ENCODE measurements at regions not wholly inside any gene's neighbourhood (a gene's known extent, or its start where the extent isn't known, plus 50 kb on each side); places are given as distances from the start of the nearest gene placed in this dataset.

GRCh38 chr13:99027661-99028425, 50.0 kb upstream of the DOCK9 start:
- Histone ChIP-seq H3K27ac (no peak overlapping the region), H3K4me3 (no peak overlapping the region), H3K27me3 (no peaks in the 10 kb centered on the region), H3K4me1 (peaks cover 9% of the 10 kb centered on the region; the same call in 1 of the 2 replicates), H3K9me3 (replicated peaks) (no peaks in the 10 kb centered on the region), H3K36me3 (no peaks in the 10 kb centered on the region)
- DNase-seq: no peak

GRCh38 chr13:99028890-99029289, 51.0 kb upstream of the DOCK9 start:
- H3K36me3 ChIP-seq: no peaks in the 10 kb centered on the region
- H3K9me3 ChIP-seq (replicated peaks): no peaks in the 10 kb centered on the region
- no peak overlapping the region for H3K4me3 ChIP-seq
- DNase-seq: peak; percentile 68 to 79
- no peaks in the 10 kb centered on the region for H3K27me3 ChIP-seq
- H3K27ac ChIP-seq: no peak overlapping the region
- peaks cover 9% of the 10 kb centered on the region; the same call in 1 of the 2 replicates for H3K4me1 ChIP-seq

- H3K9me3 ChIP-seq (replicated peaks): no peaks in the 10 kb centered on the region
- H3K27ac ChIP-seq: no peak overlapping the region
- H3K36me3 ChIP-seq: no peaks in the 10 kb centered on the region
- peaks cover 9% of the 10 kb centered on the region; the same call in 1 of the 2 replicates for H3K4me1 ChIP-seq
- no peaks in the 10 kb centered on the region for H3K27me3 ChIP-seq
- no peak overlapping the region for H3K4me3 ChIP-seq
- DNase-seq: no peak
Observed at GRCh38 chr13:99029576-99029975, 51.7 kb upstream of the DOCK9 start.

- Histone ChIP-seq H3K9me3 (replicated peaks) (no peaks in the 10 kb centered on the region), H3K36me3 (no peaks in the 10 kb centered on the region), H3K4me1 (peaks cover 9% of the 10 kb centered on the region; the same call in 1 of the 2 replicates), H3K27me3 (no peaks in the 10 kb centered on the region), H3K4me3 (no peak overlapping the region), H3K27ac (no peak overlapping the region)
- DNase-seq: no peak
Observed at GRCh38 chr13:99030326-99030725, 52.5 kb upstream of the DOCK9 start.

GRCh38 chr13:99031832-99032231, 54.0 kb upstream of the DOCK9 start:
- no peaks in the 10 kb centered on the region for H3K9me3 ChIP-seq (replicated peaks)
- H3K4me3 ChIP-seq: no peak overlapping the region
- H3K27ac ChIP-seq: no peak overlapping the region
- no peak for DNase-seq
- H3K36me3 ChIP-seq: no peaks in the 10 kb centered on the region
- peaks cover 9% of the 10 kb centered on the region; the same call in 1 of the 2 replicates for H3K4me1 ChIP-seq
- H3K27me3 ChIP-seq: no peaks in the 10 kb centered on the region

- H3K27me3 ChIP-seq: no peaks in the 10 kb centered on the region
- H3K4me1 ChIP-seq: peaks cover 7% of the 10 kb centered on the region; the same call in 1 of the 2 replicates
- no peaks in the 10 kb centered on the region for H3K9me3 ChIP-seq (replicated peaks)
- H3K27ac ChIP-seq: no peak overlapping the region
- DNase-seq: peak in 1 of 2 experiments; percentile 69
- H3K36me3 ChIP-seq: no peaks in the 10 kb centered on the region
- H3K4me3 ChIP-seq: no peak overlapping the region
Observed at GRCh38 chr13:99033814-99034213, 56.0 kb upstream of the DOCK9 start.

- H3K4me3 ChIP-seq: no peak overlapping the region
- H3K36me3 ChIP-seq: no peaks in the 10 kb centered on the region
- no peaks in the 10 kb centered on the region for H3K9me3 ChIP-seq (replicated peaks)
- H3K4me1 ChIP-seq: peaks cover 7% of the 10 kb centered on the region; the same call in 1 of the 2 replicates
- H3K27me3 ChIP-seq: no peaks in the 10 kb centered on the region
- DNase-seq: no peak
- no peak overlapping the region for H3K27ac ChIP-seq
Observed at GRCh38 chr13:99034333-99035085, 56.6 kb upstream of the DOCK9 start.

GRCh38 chr13:99035715-99036114, 57.9 kb upstream of the DOCK9 start:
- Histone ChIP-seq H3K27me3 (no peaks in the 10 kb centered on the region), H3K27ac (no peak overlapping the region), H3K4me3 (no peak overlapping the region), H3K9me3 (replicated peaks) (no peaks in the 10 kb centered on the region), H3K4me1 (peaks cover 7% of the 10 kb centered on the region; the same call in 1 of the 2 replicates), H3K36me3 (no peaks in the 10 kb centered on the region)
- no peak for DNase-seq

- Histone ChIP-seq H3K27ac (no peak overlapping the region), H3K27me3 (no peaks in the 10 kb centered on the region), H3K36me3 (no peaks in the 10 kb centered on the region), H3K4me3 (no peak overlapping the region), H3K4me1 (no peaks in the 10 kb centered on the region), H3K9me3 (replicated peaks) (no peaks in the 10 kb centered on the region)
- DNase-seq: no peak
Observed at GRCh38 chr13:99037756-99038155, 59.9 kb upstream of the DOCK9 start.

GRCh38 chr13:99039718-99040280, 61.9 kb upstream of the DOCK9 start:
- no peaks in the 10 kb centered on the region for H3K9me3 ChIP-seq (replicated peaks)
- H3K27ac ChIP-seq: no peak overlapping the region
- DNase-seq: no peak

GRCh38 chr13:99040536-99041131, 62.8 kb upstream of the DOCK9 start:
- no peaks in the 10 kb centered on the region for H3K9me3 ChIP-seq (replicated peaks)
- no peaks in the 10 kb centered on the region for H3K4me1 ChIP-seq
- DNase-seq: no peak
- no peak overlapping the region for H3K27ac ChIP-seq
- H3K27me3 ChIP-seq: no peaks in the 10 kb centered on the region
- no peak overlapping the region for H3K4me3 ChIP-seq
- no peaks in the 10 kb centered on the region for H3K36me3 ChIP-seq

More at GRCh38 chr13:99039718-99040280, 61.9 kb upstream of the DOCK9 start:
- H3K4me3 ChIP-seq: no peak overlapping the region
- H3K27me3 ChIP-seq: no peaks in the 10 kb centered on the region
- no peaks in the 10 kb centered on the region for H3K36me3 ChIP-seq
- no peaks in the 10 kb centered on the region for H3K4me1 ChIP-seq

- H3K9me3 ChIP-seq (replicated peaks): no peaks in the 10 kb centered on the region
Observed at GRCh38 chr13:99041337-99041736, 63.5 kb upstream of the DOCK9 start.

GRCh38 chr13:99041788-99042187, 63.9 kb upstream of the DOCK9 start:
- DNase-seq: no peak
- no peak overlapping the region for H3K27ac ChIP-seq
- H3K9me3 ChIP-seq (replicated peaks): no peaks in the 10 kb centered on the region
- no peaks in the 10 kb centered on the region for H3K4me1 ChIP-seq
- no peak overlapping the region for H3K4me3 ChIP-seq
- H3K36me3 ChIP-seq: no peaks in the 10 kb centered on the region
- no peaks in the 10 kb centered on the region for H3K27me3 ChIP-seq

More at GRCh38 chr13:99041337-99041736, 63.5 kb upstream of the DOCK9 start:
- H3K4me3 ChIP-seq: no peak overlapping the region
- H3K4me1 ChIP-seq: no peaks in the 10 kb centered on the region
- no peaks in the 10 kb centered on the region for H3K36me3 ChIP-seq
- no peak overlapping the region for H3K27ac ChIP-seq
- no peak for DNase-seq
- no peaks in the 10 kb centered on the region for H3K27me3 ChIP-seq

GRCh38 chr13:99042521-99043250, 64.8 kb upstream of the DOCK9 start:
- H3K36me3 ChIP-seq: no peaks in the 10 kb centered on the region
- DNase-seq: no peak
- H3K4me3 ChIP-seq: no peak overlapping the region
- no peaks in the 10 kb centered on the region for H3K9me3 ChIP-seq (replicated peaks)
- H3K4me1 ChIP-seq: no peaks in the 10 kb centered on the region
- no peak overlapping the region for H3K27ac ChIP-seq
- H3K27me3 ChIP-seq: no peaks in the 10 kb centered on the region
